ENCODE measurements at regions not wholly inside any gene's neighbourhood (a gene's known extent, or its start where the extent isn't known, plus 50 kb on each side); places are given as distances from the start of the nearest gene placed in this dataset.

DNA sequence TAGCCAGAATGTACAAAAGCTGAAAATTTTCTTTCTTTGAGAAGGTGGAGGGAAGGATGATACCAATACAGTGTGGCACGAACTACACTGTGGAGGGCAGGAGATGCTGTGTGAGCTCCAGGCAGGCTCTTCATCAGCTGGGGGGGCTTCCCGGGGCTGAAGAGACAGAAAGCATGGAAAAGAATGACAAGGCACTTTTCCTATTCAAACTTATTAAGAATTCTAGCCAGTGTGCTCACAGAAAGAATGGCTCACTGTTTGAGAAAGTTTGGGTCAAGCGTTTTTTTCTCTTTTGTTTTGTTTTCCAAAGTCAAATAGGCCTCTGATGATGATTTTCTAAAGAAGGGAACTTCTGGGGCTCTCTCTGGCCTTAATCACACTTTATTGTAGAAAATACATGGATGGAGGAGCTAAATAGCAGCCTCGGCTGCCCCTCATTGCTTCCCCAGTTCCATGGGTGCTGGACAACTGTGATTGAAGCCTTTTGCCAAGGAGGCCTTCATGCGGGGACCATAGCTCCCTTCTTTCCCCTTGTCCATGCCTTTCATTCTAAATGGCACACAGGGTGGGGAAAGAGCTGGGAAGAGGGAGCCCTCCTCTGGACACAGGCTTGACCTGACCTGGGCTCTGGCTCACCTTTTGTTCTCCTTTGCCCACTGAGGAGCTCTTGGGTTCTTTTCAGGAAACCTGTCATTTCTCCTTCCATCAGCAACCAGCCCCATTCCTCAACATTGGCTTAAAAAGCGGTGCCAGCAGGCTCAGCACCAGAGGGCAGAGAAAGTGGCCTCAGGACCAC, 130.6 kb downstream of the TDRD15 start:
- no peak for DNase-seq

DNA sequence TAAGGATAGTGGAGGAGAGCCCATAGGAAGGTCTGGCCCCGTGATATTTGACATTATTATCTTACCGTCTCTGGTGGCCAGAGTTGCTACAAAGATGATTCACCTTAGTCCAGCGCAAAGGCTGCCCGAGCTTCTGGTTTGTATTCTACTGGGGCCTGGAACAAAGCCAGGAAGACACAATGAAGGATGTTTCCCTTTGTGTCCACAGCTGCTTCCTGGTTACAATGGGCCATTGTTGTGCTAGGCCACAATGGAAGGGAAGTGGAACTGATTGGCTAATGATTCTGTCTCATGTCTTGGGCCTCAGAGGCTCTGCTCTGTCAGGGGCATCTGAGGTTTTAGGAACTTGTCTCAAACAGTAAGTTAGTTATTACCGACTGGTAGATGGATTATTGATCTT, 132.2 kb downstream of the TDRD15 start:
- DNase-seq = no peak

DNA sequence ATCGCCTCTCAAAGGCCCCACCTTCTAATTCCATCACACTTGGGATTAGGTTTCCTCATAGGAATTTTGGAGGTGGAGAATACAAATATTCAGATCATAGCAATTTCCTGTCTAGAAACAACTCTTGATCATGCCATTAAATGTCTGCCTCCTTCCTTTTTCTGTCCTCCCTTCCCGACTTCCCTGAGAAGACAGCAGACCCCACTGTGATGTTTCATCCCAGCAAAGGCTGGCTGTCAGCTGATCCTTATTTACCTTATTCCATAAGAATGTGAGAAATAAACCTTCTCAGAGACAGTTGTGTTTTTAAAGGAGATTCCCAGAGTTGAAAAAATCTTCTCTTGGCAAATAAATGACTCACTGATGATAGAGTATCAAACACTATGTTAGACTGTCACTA, 133.9 kb downstream of the TDRD15 start:
- DNase-seq = no peak

DNA sequence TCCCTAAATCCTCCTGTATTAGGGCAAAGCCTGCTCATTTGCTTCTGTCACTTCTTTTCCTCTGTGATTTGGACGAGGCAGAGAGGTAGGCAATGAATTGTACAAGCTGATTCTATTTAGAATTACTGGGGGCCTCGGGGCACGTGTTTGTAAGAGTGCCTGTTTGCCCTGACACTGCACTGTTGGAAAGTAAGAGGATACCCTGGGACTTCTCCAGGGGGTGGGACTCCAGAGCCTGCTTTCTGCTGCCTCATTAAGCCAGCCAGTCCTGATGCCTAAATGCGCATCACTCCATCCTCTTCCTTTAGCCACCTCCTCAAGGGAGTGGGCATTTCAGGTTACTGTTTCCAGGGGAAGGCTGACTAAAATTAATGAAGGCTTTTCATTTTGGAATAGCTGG, 134.3 kb downstream of the TDRD15 start:
- DNase-seq = no peak

DNA sequence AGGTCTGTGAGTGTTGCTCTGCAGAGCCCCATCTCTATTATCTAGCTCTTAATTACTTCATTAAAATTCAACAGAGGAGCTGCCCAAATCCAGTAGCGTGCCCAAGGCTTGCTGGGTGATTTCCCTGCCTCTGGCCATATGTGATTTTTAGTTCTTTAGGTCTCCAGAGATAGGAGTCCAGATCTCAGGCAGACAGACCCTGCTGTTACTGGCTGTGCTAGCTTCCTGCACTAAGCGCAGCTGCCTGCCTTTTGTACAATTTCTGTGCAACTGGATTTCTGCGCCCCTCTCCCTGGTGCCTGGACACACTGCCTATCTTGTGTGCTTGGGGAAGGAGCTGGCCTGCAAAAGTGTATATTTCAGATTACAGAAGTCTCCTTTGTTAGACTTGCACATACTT, 136.5 kb downstream of the TDRD15 start:
- no peak for DNase-seq

DNA sequence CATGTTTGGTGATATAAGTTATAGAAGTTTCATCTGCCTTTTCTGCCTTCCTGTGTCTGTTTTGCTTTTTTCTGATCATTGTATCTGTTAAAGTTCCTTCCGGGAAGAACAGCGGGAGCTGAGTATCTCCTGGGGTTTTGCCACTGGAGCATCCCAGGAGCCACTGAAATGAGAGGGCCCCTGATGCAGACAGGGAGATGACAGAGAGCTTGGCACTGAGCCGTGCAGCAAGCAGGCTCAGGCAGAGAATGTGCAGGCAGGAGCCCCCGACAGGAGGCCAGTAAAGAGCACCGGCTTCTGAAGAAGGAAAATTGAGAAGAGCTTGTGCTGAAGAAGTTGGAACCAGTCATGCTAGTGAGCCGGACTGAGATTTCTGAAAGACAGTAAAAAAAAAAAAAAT, 137.8 kb downstream of the TDRD15 start:
- no peak for DNase-seq

DNA sequence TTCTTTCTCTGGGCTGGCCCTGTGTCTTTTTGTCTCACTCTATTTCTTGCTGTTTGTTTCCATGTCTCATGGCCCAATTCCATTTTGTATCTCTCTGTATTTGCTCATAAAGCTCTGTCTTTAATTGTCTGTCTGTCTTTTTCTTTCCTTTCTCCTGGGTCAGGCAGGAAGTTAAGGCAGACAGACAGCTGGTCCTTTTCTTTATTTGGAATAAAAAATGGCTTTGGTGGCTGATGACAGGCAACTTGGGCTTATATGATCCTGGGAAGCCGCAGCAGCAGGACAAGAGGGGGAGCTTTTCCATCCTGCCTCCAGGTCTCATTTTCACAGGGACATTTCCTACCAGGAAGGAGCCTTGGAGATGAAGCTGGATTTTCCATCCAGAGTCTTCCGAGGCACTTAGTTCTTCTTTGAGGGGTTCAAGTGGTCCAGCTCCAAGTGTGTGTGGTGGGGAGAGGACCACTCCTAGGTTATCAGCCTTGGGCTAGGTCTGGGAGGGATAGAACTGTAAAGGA, 138.7 kb downstream of the TDRD15 start:
- DNase-seq = no peak

DNA sequence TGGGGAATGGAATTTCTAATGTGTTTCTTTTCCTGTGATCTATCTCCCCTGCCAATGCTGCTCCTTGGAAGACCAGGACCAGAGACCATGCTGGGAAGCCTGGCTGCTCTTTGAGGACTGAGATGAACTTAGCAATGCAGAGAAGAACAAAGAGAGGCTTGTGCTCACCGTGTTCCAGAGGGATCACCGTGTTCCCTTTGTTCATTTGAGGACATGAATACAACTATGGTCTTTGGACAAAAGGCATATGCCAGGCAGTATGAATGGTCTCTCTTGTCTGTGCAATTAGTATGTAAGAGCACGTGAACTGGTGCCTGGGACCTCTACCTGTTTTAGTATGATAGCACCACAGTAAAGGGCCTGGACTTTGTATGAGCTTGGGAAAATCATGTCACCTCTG, 139.9 kb downstream of the TDRD15 start:
- DNase-seq = no peak

DNA sequence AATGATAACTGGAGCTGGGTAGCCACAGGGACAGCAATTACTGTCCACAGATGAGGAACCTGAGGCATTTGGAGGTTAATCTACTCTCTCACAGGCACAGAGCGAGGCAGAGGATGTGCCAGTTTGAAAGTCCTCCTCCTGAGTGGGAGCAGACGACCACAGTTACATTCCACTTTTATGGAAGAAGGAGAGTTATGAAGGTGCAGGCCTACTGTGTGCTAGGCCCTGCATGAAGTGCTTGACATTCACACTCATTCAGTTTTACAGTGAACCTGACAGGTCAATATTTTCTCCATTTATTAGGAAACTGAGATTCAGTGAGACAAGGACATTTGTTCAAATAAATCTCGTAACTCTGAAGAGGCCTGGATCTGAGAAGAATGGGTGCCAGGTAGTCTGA, 142.0 kb downstream of the TDRD15 start:
- DNase-seq = no peak

DNA sequence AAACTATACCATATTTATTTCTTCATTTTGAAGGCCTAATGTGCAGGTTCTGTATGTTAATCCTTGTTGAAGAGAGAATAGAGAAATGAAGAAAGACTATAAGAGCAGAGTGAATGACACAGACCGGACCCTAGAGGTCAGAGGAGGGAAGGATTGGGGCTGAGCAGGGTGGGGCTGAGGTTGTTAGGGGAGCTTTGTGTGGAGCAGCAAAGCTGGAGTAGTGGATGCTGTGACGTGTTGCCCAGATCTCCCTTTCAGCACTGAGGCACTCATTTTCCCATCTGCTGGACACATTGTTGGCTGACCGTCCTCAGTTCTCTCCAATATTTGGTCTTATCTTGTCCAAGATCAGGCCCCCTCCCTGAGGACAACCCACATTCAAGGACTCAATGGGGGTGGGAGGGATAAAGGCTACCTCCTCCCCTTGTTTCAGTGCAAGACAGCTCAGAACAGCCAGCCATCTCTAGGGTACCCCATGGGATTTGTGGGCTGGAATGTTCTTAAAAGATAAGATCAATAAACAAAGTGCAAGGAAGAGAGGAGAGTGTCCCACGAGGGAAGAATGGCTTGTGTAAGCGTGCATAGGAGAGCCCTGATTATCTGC, 143.6 kb downstream of the TDRD15 start:
- DNase-seq = no peak

DNA sequence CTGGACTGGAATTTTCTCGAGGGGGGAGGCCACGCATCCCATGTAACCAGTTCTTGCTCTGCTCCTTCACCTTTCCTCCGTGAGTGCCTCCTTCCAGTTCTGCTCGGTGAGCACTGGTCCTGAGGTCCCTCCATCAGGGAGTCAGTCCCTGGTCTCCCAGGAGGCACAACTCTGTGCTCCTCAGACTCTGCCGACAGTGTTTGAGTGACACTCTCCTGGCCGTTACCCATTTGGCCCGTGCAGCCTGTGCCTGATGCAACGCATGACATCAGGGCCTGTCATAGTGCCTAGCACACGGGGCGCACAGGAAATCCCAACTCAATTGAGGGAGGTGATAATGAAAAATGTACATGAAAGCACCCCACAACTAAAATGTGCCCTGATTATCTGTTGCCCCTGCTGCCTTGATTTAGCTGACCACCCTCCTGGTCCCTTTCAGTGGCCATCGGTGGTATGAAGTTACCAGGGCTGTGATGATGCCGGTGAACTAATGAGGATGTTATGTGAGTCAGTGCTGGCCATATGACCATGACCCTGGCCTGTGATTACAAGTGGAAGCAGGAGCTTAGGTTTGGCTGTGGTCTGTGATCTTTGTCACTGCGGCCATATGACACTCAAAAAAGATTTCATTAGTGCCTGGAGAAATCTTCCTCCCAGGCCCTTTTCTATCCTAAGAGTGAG, 144.6 kb downstream of the TDRD15 start:
- no peak for DNase-seq

DNA sequence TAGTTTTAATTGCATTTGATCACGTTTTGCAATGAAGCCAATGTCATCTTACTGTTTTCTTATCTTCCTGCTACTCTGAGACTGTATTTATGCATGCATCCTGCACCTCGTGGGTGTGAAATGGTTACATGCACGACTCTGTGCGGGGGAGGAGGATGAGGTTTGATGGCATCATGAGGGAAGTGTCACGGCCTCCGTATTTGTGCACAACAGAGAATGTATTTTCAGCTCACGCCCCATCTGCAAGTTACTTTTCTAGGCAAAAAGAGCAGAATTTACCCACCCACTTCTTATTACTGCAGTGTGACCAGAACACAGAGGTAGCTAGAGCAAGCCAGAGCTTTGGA, 145.1 kb downstream of the TDRD15 start:
- DNase-seq = no peak

DNA sequence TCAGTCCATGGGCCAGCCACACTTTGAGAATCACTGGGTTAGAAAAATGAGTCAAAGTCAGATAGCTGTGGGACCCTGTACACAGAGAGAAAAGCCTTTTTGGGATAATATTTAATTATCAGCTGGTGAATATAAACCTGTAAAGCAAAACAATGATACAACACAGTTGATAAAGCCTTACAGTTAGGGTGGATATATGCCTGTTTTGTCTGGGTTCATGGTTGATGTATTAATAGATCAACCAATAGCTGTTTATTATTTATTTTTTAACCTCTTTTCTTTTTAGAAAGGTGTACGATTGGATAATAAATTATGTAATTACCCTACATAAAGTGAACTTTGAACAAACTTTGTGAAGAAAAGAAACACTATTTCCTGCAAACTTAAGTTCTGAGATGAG, 145.6 kb downstream of the TDRD15 start:
- DNase-seq = no peak

DNA sequence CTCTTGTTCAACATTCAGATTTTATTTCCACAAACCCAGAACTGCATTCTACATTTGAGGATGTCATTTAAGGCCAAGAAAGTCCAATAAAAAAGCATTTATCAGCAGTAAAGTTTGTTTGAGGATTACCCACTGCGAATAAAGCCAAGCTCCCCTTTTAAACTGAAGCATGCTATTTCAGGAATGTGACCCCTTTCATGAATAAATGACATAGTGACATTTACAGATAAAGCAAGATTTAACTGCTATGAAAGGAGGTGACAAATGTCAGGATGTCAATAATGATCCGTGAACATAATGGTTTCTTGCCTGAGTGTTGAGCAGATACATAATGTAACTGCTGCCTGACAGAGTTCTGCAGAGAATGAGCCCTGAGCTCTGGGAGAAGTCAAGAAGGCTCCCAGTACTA, 146.3 kb downstream of the TDRD15 start:
- DNase-seq = no peak

DNA sequence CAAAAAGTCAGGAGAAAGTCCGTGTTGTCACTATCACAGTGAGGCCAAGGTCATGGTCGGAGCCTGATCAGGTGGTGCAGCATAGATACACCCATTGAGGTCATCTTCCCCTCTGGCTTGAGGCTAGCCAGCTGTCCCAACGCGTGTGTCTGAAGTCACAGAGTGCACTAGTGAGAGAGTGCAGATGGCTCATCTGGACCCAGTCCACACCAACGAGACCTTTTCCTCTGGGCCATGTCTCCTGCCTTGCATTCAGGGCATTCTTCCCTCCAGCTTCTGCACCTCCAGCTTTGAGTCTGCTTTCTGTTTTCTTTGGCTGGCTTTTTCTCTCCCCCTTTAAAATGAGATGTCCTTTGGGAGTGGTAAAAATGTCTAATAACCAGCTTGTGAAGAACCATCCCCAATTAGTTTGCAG, 146.9 kb downstream of the TDRD15 start:
- DNase-seq = no peak

DNA sequence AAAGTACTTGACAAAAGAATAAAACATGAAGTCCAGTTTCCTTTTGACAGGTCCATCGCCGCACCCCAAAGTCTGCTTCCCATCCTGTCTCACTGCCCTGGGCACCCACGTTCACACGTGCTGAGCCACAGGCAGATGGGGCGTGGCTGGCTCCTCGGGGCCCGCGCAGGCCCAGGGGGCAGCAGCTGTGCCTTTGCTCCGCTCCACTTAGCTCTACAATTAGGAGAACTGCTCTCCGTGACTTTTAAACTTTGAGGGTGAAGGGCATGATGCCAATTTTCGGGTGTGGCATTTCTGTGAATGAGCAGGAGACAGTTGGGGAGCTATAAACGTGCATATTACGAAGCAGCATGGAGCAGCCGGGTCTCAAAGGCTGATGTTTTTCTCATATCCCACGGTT, 152.4 kb downstream of the TDRD15 start:
- no peak for DNase-seq

DNA sequence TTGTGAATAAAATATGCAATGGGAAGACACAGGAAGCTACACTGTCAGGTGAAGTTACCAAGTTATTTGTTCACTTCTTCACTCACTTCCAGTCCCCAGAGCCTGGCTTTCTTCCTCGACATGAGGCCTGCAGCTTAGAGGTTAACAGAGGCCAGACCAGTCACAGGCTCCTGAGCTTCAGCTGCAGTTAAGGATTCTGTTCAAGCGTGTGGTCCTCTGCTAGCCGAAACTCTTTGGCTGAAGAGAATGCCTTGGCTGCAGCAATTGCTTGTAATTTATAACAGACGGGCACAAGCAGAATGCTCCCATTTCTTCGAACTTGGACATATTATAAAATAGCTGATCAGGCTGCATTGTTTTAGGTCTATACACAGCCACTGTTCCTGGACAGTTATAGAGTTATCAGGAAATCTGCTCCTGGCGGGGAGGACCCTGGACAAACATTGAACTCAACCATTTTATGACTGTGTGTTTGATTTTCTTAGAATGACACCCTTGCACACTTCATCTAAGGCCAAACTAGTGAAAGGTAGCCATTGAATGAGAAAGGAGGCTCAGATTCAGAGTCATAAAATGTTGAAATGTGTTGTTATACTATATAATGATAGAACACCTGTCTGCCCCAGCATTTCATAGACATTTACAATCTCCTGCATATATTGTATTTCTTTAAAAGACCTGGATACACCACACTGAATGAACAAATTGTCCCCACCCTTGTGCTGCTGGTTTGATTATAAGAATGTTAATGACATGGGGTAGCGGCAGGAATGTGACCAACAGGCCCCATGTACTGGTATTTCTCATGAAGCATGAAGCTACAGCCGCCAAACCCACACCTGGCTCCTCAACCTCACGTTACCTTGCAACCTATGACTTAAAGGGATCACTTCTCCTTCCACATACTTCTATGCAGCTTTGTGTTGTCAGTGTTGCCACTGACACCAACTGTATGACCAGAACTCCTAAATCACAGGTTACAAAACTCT, 153.6 kb downstream of the TDRD15 start:
- no peak for DNase-seq

DNA sequence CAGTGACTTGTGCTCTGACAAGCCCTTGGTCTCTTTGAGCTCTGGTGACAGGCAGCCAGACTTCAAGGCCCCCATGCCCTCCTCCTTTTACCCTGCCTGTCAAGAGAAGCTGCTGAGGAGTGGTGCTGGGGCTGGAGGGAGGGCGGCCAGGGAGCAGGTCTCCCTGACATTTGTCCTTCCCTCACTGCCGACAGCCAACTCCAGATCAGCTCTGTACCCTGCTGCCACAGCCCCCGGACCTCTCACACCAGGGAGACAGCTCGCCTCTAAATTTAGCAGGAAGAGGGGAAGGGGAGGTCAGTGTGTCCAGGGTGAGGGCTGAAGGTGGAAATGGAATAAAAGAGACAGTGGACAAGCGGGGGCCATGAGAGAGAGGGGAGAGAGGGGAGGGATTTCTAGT, 155.8 kb downstream of the TDRD15 start:
- DNase-seq = no peak

DNA sequence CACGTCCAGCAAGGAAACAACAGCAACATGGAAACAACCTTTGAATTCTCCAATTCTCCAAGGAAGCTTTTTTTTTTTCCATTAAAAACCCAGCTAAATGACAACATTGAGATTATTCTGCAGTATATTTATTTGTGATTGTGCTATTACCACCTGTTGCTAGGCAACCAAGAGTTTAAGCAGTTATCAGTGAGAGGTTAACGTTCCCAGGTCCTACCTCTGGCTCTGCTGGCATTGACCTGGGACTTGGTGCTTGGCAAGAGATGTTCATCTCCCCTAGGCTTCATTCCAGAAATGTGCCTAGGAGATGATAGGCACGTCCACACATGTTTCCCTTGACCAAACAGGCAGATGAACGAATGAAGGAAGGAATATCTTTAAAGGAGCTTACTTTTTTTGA, 157.0 kb downstream of the TDRD15 start:
- no peak for DNase-seq

DNA sequence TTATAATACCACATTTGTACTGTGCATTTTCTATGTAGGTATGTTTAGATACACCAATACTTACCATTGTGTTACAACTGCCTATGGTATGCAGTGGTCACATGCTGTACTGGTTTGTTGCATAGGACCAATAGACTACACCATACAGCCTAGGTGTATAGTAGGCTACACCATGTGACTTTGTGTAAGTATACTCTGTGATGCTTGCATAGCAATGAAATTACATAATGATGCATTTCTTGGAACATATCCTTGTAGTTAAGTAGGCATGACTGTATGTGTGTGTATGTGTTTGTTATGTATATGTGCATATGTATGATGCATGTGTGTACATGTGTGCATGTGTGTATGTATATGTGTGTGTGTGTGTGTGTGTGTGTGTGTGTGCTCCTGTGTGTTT, 157.6 kb downstream of the TDRD15 start:
- no peak for DNase-seq

DNA sequence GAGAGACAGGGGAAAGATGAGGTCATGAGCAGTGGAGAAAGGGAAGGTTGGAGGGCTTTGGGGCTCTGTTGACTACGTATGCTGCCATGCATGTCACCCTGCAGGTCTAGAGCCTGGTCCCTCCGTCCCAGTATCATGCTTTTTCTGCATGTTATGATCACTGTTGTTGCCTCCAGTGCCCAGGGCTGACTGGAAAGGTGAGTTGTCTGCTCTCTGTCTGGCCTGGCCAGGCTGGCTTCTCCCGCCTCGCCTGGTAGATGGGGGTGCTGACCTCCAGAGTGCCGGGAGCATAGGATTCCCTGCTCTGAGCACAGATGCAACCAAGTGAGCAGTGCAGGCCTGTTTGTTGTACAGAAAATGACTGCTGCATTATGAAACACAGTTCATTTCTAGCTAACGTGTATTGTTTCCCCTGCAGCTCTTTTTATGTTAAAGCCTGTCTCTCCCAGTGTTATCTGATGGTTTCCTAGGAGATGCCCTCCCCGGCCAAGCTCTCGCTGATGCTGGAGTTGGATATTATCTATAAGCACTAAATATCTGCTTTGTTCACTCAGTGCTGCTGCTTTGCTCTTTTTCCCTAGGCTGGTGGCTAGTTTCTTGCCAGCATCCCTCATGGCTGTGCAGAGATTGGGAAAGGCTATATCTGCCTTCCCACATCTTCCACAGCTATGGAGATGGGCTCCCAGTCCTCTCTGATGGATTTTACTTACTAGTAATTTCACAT, 158.2 kb downstream of the TDRD15 start:
- DNase-seq = no peak

DNA sequence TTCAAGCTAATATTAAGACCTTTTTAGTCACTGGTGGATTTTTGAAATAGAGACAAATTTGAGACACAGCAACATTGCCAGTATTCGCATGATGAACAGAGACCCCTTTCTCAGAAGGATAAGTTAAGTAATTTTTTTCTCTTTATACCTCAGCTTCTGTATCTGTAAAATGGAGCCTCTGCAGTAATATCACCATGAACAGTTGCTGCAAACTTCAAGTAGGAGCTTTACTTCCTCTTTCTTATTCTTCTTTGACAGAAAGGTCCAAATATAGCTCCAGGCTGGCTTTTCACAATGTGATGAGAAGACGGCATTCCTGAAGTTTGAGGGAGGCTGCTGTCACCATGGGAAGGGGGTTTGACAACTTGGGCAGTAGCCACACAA, 158.7 kb downstream of the TDRD15 start:
- DNase-seq = no peak

Measured in activated T-cell treated with anti-CD3 and anti-CD28 coated beads for 4 hours (primary cell).